ENCODE measurements at regions not wholly inside any gene's neighbourhood (a gene's known extent, or its start where the extent isn't known, plus 50 kb on each side); places are given as distances from the start of the nearest gene placed in this dataset.
"Not testable (repeated sequence)": the region's sequence is repeated elsewhere in the genome, so short reads cannot be mapped to it uniquely, and the experiment has no call there.

DNA sequence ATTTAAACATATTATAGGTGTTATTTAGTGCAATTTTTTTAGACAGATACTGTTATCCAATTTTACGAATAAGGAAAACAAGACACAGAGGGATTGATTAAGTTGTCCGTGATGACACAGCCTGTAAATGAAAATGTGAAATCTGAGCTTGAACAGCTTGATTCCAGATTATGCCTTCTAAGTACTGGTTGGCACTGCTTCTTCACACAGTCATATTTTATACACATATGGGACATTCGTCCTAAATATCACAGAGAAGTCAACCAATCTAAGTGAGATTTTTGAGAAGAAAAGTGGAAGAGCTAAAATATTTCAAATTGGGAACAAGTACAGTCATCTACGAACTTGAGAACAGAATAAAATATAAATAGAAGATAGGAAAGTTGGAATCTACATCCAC lies 756.3 kb downstream of the BCKDHB start:
- no peak for DNase-seq (ENCODE audit: low read depth)

DNA sequence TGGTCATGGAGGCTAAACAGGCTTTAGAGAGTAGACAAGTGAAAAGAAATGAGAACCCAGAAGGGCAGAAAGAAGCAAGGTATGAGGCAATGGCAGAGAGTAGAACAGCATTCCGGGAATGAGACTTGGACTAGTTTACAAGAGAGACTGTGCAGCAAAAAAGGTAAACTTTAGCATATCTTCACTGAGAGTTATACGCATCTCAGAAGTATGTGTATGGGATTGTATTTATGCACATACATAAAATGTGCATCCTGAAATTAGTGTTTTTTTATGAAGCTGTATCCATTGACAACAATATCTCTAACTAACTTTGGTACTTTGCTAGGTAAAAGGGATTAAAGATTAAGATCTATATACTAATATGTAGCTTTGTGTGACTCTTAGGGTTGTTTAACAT lies 753.6 kb downstream of the BCKDHB start:
- no peak for DNase-seq (ENCODE audit: low read depth)
- in situ Hi-C loops (cut with HindIII; ENCODE audit: low pct_unique_long_range_greater_than_20kb, low sequenced_read_pairs), result no loop called here

More for the DNA sequence above, 756.3 kb downstream of the BCKDHB start:
- in situ Hi-C loops (cut with HindIII; ENCODE audit: low pct_unique_long_range_greater_than_20kb, low sequenced_read_pairs), result no loop called here

DNA sequence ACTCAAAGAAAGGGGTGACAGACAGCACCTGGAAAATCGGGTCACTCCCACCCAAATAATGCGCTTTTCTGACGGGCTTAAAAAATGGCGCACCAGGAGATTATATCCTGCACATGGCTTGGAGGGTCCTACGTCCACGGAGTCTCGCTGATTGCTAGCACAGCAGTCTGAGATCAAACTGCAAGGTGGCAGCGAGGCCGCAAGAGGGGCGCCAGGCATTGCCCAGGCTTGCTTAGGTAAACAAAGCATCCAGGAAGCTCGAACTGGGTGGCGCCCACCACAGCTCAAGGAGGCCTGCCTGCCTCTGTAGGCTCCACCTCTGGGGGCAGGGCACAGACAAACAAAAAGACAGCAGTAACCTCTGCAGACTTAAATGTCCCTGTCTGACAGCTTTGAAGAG lies 741.5 kb downstream of the BCKDHB start:
- in situ Hi-C loops (cut with HindIII; ENCODE audit: low pct_unique_long_range_greater_than_20kb, low sequenced_read_pairs); DNase-seq (ENCODE audit: low read depth): not testable (repeated sequence)

DNA sequence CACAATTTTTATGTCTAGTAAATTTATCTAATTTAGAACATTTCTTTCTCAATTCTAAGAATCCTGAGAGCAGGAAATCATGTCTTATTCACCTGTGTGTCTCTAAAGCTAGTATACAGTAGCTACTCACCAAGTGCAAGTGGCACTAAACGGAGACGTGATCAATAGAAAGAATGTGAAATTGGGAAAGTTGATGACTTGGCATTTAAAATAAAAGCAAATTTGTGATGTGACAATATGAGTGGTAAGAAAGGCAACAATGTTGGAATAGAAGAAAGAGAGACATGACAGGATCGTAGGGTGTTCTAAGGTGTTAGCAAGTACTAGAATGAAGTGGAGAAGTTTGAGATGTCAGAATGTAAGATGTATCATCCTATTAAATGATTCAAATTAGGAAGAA lies 725.9 kb downstream of the BCKDHB start:
- in situ Hi-C loops (cut with HindIII; ENCODE audit: low pct_unique_long_range_greater_than_20kb, low sequenced_read_pairs), result no loop called here

DNA sequence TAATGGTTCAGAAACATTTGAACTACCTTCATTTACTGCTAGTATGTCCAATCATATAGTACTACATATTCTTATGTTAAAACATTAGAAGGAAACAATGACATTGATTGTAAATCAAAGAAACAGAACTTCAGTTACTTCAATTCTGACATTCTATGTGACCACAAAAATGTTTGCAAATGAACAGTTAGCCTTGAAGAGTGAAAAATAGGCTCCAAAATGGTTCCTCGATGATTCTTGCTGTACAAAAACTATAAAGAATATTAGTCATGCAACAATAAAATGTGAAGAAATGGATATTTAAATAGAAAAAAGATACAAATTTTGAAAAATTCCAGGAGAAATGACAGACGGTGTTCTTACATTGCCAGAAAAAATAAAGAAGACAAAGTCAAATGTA lies 686.9 kb downstream of the BCKDHB start:
- in situ Hi-C loops (cut with HindIII; ENCODE audit: low pct_unique_long_range_greater_than_20kb, low sequenced_read_pairs), result no loop called here
- DNase-seq (ENCODE audit: low read depth), result no peak

More for the DNA sequence above, 725.9 kb downstream of the BCKDHB start:
- DNase-seq (ENCODE audit: low read depth), result no peak

DNA sequence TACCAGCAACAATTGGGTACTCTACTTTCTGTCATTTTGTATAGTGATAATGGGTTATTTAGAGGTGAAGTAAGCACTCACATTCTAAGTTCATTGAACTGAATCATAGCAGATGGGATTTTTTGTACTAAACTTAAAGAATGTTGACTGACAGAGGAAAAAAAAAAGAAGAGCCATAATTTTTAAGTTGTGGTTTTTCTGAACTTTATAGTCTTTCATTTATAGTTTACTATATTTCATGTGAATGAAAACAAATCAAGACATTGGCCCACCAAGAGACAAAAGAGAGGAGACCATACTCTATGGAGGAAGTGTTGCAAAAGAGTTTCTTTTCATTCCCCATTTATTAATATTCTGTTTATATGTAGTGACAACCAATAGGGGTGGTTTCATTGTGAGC lies 685.7 kb downstream of the BCKDHB start:
- in situ Hi-C loops (cut with HindIII; ENCODE audit: low pct_unique_long_range_greater_than_20kb, low sequenced_read_pairs), result no loop called here
- DNase-seq (ENCODE audit: low read depth), result no peak

DNA sequence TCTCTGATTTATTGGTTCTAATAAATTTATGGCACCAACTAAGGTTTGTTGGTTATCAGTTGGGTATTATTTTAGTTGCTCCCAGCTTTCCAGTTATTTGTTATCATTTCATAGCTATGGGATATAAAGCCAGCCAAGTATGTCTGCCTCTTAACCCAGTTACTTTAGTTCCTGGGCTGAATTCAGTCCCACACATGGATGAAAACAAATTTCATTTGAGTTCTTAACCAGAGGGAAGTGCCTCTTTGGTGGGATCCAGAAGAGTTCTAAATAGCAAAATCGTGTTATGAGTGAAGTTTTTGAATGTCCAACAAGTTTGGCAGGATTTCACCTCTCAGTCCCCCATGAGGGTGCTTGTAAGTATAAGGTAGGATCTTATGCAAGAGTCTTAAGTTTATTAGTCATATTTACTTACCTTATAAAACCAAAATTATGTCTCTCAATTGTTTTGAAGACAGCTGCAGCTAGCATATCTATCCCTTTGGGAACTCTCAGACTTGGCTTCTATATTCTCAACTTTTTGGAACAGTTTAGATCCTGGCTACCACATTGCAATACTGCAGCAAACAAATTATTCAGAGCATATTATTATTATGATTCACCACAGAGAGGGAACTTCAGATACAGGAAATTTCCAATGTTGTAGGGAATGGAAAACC lies 683.6 kb downstream of the BCKDHB start:
- no peak for DNase-seq (ENCODE audit: low read depth)
- in situ Hi-C loops (cut with HindIII; ENCODE audit: low pct_unique_long_range_greater_than_20kb, low sequenced_read_pairs), result no loop called here

DNA sequence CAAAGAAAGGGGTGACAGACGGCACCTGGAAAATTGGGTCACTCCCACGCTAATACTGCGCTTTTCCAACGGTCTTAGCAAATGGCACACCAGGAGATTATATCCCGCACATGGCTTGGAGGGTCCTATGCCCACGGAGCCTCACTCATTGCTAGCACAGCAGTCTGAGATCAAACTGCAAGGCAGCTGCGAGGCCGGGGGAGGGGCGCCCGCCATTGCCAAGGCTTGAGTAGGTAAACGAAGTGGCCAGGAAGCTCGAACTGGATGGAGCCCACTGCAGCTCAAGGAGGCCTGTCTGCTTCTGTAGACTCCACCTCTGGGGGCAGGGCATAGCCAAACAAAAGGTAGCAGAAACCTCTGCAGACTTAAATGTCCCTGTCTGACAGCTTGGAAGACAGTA lies 676.8 kb downstream of the BCKDHB start:
- in situ Hi-C loops (cut with HindIII; ENCODE audit: low pct_unique_long_range_greater_than_20kb, low sequenced_read_pairs); DNase-seq (ENCODE audit: low read depth): not testable (repeated sequence)

DNA sequence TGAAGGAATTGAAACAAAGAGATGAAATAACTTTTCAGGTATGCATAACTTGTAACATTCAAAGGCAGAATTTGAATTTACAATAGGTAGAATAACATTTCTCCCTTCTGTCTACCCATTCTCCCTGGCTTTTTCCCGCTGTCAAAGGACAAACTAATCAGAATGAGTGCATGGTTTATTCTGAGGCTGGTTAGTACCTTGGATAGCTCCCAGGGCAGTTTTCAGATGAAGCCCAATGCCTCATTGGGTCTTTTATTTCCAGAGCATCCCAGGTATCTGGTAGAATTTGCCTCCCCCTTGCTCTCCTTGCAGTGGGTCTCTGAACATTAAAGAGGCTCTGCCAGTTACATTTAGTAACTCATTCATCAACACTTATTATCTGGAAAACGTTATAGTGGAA lies 665.5 kb downstream of the BCKDHB start:
- in situ Hi-C loops (cut with HindIII; ENCODE audit: low pct_unique_long_range_greater_than_20kb, low sequenced_read_pairs), result no loop called here
- no peak for DNase-seq (ENCODE audit: low read depth)

DNA sequence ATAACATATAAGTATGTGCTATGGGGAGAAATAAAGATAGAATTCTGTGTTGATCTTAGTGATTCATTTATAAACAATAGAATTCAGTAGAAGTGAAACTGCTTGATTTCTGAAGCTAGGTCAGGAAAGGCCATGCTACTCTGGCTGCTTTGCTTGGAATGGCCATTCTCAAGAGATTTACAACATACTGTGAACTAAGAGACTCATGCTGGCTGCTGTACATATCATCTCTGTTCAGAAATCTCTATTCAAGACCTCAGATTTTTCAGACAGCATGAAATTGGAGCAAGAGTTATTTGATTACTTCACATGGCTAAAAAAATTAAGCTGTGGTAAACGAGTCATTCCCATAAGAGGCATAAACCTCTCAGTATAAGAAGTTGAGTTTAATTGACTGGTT lies 662.6 kb downstream of the BCKDHB start:
- in situ Hi-C loops (cut with HindIII; ENCODE audit: low pct_unique_long_range_greater_than_20kb, low sequenced_read_pairs), result no loop called here
- DNase-seq (ENCODE audit: low read depth), result no peak

DNA sequence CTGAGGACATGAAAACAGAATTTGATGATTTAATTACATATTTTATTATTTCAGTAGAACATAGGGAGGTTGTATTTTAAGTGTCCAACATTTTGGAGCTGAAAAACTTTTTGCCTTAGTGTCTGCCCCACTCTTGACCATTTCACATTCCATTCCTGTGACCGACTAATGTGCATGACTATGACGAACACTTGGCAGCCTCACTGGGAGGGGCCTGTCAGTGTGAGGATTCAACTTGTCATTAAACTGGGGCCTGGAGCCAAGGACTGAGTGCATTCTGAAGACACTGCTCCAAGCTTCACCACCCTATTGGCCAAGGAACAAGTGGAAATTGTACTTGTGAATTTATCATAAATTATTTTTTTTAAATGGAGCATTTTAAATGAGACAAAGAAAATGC lies 661.3 kb downstream of the BCKDHB start:
- in situ Hi-C loops (cut with HindIII; ENCODE audit: low pct_unique_long_range_greater_than_20kb, low sequenced_read_pairs), result no loop called here
- DNase-seq (ENCODE audit: low read depth), result peak; percentile 23

DNA sequence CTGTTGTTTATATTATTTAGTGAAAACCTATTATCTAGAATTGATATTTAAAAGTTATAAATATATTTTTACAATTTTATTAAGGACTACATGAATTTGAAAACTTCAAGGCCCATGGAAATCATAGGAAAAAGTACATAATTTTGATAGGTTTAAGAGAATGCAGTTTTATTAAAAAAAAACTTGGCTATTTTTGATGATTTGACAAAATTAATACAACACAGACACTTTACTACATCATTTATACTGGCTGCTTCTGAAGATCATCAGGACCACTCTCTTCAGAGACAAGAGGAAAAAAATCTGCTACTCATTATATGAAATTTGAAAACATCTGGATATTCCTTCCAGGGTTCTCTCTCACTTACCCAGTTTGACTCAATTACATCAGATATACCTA lies 637.7 kb downstream of the BCKDHB start:
- DNase-seq (ENCODE audit: low read depth), result no peak
- in situ Hi-C loops (cut with HindIII; ENCODE audit: low pct_unique_long_range_greater_than_20kb, low sequenced_read_pairs), result no loop called here

DNA sequence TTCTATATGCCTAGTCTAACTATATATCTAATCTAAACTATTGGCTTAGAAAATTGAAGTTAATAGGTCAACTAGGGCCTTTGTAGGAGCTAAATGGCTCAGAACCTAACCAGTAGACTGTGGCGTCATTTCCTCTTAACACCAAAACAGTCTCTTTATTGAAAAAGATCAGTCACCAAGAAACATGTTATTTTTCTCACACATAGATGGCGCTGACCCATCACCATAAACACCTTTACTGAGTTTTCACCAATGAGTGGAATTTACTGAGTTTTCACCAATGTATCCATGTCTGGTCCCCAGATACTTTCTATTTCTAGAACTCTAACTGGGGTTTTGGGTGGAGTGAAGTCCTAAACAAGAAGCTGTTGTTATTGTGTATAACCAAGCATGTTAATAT lies 636.0 kb downstream of the BCKDHB start:
- in situ Hi-C loops (cut with HindIII; ENCODE audit: low pct_unique_long_range_greater_than_20kb, low sequenced_read_pairs), result no loop called here
- peak; percentile 19 for DNase-seq (ENCODE audit: low read depth)

DNA sequence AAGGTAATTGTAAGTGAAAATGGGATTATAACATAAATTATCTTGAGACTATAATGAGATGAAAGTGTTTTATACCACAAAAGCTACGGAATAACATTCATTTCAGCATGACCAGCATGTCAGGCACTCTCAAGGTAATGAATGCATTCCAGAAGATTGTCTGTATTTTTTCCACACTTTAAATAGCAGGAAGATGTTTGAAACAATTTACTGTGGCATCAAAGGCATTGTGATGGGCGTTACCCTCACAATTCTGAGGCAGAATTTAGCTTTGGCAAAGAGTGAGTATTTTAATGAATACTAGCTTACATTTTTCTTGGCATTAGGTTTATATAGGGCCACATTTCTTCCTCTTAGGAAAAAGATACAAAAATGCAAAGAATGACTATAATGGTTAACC lies 627.2 kb downstream of the BCKDHB start:
- in situ Hi-C loops (cut with HindIII; ENCODE audit: low pct_unique_long_range_greater_than_20kb, low sequenced_read_pairs), result no loop called here
- DNase-seq (ENCODE audit: low read depth), result no peak

DNA sequence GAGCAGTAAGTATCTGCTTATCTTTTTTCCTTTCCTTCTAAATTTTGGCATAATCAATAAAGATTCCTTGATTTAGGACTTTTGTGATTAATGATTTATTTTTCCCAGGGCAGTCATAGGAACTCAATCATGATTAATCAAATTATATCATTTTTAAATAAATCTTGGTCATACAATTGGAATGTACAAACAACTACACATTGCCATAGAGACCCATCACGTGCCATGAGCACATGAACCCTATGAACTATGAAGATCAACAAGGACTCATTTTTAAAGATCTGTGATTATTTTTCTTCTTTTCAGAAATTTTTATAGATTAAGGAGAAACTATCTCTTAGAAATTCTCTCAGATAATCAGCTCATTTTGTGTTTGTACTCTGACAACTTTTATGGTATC lies 622.4 kb downstream of the BCKDHB start:
- DNase-seq (ENCODE audit: low read depth), result no peak
- in situ Hi-C loops (cut with HindIII; ENCODE audit: low pct_unique_long_range_greater_than_20kb, low sequenced_read_pairs), result no loop called here

DNA sequence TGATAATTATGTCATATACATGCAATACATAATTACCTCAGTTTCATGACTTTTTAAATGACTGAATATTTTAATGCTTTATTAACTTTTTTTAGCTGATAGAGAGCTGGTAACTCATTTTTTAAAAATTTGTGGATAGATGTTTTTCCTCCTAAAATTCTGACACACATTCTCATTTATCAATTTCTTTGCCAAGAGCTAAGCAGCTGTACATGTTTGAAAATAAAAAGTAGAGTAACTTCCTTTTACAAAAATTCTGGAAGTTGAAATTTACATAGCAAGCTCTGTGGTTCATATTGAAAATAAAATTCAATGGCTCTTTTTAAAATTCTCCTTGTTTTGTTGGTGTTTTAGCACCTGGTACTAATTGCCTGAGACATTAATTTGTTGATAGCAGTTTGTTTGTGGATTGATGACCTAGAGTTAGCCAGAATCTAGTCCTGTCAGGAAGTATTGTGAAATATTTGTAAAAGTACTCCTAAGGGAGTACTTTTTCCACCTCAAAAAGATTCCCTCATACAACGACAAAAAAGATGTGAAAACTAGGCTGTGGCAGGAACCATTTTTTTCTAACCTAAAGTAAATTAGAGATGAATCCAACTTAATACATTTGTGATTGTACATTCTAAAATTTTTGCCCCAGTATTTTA lies 621.8 kb downstream of the BCKDHB start:
- DNase-seq (ENCODE audit: low read depth), result no peak
- in situ Hi-C loops (cut with HindIII; ENCODE audit: low pct_unique_long_range_greater_than_20kb, low sequenced_read_pairs), result no loop called here

DNA sequence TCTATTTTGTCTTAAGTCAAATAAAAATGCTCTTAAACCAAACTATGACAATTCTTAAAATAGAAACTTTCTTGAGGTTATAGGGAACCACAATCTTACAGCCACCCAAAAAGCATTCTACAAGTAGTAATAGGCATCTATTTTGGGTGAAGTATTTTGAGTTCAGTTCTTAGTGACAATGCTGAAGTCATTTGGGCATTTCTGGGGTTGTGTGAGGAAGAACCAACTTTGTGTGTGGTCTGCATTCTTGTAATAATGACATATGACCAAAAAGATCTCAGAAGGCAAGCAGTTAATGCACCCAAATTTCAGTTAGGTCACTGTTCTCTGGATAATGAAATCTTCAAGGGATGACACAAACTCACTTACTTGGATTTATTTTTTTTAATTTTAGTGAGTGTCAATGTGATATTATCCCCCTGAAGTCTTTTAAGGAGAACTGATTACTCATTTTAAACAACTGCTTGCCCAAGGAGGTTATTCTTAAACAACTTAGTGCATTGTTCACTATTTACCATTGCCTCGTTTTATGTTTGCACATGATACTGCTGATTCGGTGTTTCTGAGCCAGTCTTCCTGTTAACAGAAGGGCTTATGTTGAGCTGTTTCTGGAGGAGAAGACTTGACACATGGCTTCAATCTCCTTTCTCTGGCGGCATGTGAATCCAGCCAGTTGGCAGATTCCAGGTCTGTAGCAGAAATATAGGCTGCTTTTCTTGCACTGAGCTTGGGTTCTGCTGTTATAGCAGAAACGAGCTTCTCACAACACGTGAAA lies 618.9 kb downstream of the BCKDHB start:
- in situ Hi-C loops (cut with HindIII; ENCODE audit: low pct_unique_long_range_greater_than_20kb, low sequenced_read_pairs), result no loop called here
- DNase-seq (ENCODE audit: low read depth), result no peak

DNA sequence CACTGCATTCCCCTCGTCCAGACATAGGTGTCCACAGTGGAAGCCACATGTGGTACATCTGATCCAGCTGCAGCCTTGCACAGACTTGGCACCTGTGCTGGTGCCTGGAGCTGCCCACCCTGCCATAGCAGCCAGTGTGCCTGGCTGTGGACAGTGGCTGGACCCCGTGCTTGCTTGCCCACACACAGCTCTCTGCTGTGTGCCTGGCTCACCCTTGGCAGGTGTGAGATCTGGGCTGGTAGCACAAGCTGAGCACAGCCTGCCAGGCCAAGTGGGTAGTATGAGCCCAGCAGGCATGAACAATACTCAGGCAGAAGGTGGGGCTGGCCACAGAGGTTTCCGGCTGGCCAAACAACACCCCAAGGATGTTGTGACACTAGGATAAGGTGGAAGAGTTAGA lies 614.4 kb downstream of the BCKDHB start:
- in situ Hi-C loops (cut with HindIII; ENCODE audit: low pct_unique_long_range_greater_than_20kb, low sequenced_read_pairs), result no loop called here
- DNase-seq (ENCODE audit: low read depth), result no peak

DNA sequence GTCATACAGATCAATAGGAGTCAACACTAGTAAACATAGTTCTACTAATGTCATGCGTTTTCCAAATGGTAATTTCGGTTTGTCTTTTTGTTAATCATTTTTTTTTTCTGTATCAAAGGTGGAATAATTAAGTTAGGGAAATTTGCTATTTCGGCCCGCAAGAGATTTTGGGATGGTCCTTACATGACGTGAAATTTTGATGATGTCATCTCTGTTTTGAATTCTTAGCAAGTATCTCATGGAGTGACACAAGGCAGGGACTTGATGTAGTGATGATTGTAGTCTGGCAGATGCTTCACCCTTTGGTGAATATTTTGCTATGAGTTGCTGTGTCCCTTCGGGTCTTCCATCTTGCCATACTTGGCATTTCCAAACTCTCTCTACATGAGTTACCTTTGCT lies 608.0 kb downstream of the BCKDHB start:
- DNase-seq (ENCODE audit: low read depth), result no peak
- in situ Hi-C loops (cut with HindIII; ENCODE audit: low pct_unique_long_range_greater_than_20kb, low sequenced_read_pairs), result no loop called here

DNA sequence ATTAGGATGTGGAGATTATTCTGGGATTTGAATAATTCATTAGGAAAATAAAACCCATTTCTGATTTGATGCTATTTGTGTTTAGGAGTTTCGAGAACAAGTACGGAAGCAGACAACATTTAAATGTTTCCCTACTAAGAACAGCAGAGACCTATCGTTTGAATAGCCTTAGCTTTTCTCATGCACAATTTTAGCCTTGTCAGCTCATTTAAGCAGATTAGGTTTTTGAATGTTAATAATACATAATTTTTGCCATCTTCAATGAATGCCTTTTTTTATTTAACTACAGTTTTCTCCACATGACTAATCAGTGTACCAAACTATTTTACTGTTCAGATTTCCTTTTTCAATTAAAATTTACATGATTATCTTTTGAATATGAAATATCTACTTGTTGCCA lies 592.0 kb downstream of the BCKDHB start:
- in situ Hi-C loops (cut with HindIII; ENCODE audit: low pct_unique_long_range_greater_than_20kb, low sequenced_read_pairs), result no loop called here
- DNase-seq (ENCODE audit: low read depth), result no peak

Measured in Caki2 (cell line).